OCI-LY7 (cell line): ENCODE measurements at regions not wholly inside any gene's neighbourhood (a gene's known extent, or its start where the extent isn't known, plus 50 kb on each side); places are given as distances from the start of the nearest gene placed in this dataset.

Source experiments
- BruUV-seq: library from RNA; stranded (reverse); fragments of 400-500 nt; replicated peaks from 2 replicates; lab custom pipeline; 2021; lab: Mats Ljungman, UMichigan
- CTCF ChIA-PET: fragments of 300-600 bp; sonication (Branson Sonifier 250); formaldehyde crosslinking; loops from one replicate; lab custom pipeline; 2022; ENCODE audit warnings: antibody characterized with exemption; ENCODE audit not compliant: unreplicated experiment; lab: Charles Lee
- POLR2A ChIA-PET: fragments of 300-600 bp; sonication (Branson Sonifier 250); formaldehyde crosslinking; loops from one replicate; lab custom pipeline; 2022; ENCODE audit warnings: antibody characterized with exemption; lab: Charles Lee
- DNase-seq: peaks from one replicate; pipeline ENCODE4 v3.0.0-alpha.2; 2015; ENCODE audit warnings: low spot score
- H2AFZ ChIP-seq: fragments of 200-600 bp; sonication (generic), shearing (Covaris generic); 2 replicates; pipeline ENCODE4 v1.6.1; 2014; ENCODE audit warnings: mild to moderate bottlenecking, antibody characterized with exemption, low read length, moderate library complexity
- H3K27ac ChIP-seq: fragments of 200-600 bp; sonication (generic); 2 replicates; pipeline ENCODE4 v1.5.1; 2014; ENCODE audit warnings: mixed run types, low read depth, mild to moderate bottlenecking, moderate library complexity, low read length, inconsistent platforms; ENCODE audit not compliant: poor library complexity, severe bottlenecking
- H3K36me3 ChIP-seq: fragments of 200-600 bp; sonication (generic); 2 replicates; pipeline ENCODE4 v1.6.1; 2014; ENCODE audit warnings: mild to moderate bottlenecking, antibody characterized with exemption, low read length, moderate library complexity, mixed read lengths; ENCODE audit not compliant: insufficient read depth
- H3K4me1 ChIP-seq: fragments of 200-600 bp; sonication (generic); 2 replicates; pipeline ENCODE4 v1.5.1; 2014; ENCODE audit warnings: mild to moderate bottlenecking, low read length; ENCODE audit not compliant: insufficient read depth, poor library complexity, severe bottlenecking
- H3K4me2 ChIP-seq: fragments of 200-600 bp; sonication (generic); 2 replicates; pipeline ENCODE4 v1.6.1; 2014; ENCODE audit warnings: mild to moderate bottlenecking, low read length
- H3K4me3 ChIP-seq: fragments of 200-600 bp; sonication (generic); 2 replicates; pipeline ENCODE4 v1.5.1; 2014; ENCODE audit warnings: mild to moderate bottlenecking, low read depth, low read length; ENCODE audit not compliant: poor library complexity, severe bottlenecking
- H3K79me2 ChIP-seq: fragments of 200-600 bp; sonication (generic); 2 replicates; pipeline ENCODE4 v1.6.1; 2016; ENCODE audit warnings: low read depth, mild to moderate bottlenecking, low read length, moderate library complexity, mixed read lengths; ENCODE audit not compliant: insufficient read depth
- H3K9me2 ChIP-seq: fragments of 200-600 bp; sonication (generic); 2 replicates; pipeline ENCODE4 v1.6.1; 2016; ENCODE audit warnings: mild to moderate bottlenecking, low read length, mixed read lengths; ENCODE audit not compliant: insufficient read depth
- H3K9me3 ChIP-seq: fragments of 200-600 bp; sonication (generic); 2 replicates; pipeline ENCODE4 v1.6.1; 2014; ENCODE audit warnings: mild to moderate bottlenecking, mixed run types, low read length, mixed read lengths
- H4K20me1 ChIP-seq: fragments of 200-600 bp; sonication (generic); 2 replicates; pipeline ENCODE4 v1.6.1; 2014; ENCODE audit warnings: mild to moderate bottlenecking, antibody characterized with exemption, low read length, moderate library complexity, mixed read lengths; ENCODE audit not compliant: insufficient read depth
- EZH2phosphoT487 ChIP-seq: fragments of 200-600 bp; sonication (generic); IDR thresholded peaks from 2 replicates; pipeline ENCODE4 v1.6.1; 2018; ENCODE audit warnings: low read depth, borderline replicate concordance, mild to moderate bottlenecking, mixed run types, antibody characterized with exemption, low read length, moderate library complexity, mixed read lengths
- intact Hi-C: fragments of 100-400 bp; cut with micrococcal nuclease; formaldehyde crosslinking; loops from one replicate; pipeline ENCODE4 v1.10.0; 2022; ENCODE audit not compliant: unreplicated experiment
- TF ChIP-seq, protein P1 (sequence below): fragments of 200-600 bp; sonication (generic); conservative IDR thresholded peaks from 2 replicates; pipeline ENCODE4 v1.5.1; 2014; ENCODE audit warnings: mild to moderate bottlenecking, antibody characterized with exemption, low read length, moderate library complexity, mixed read lengths

DNA sequence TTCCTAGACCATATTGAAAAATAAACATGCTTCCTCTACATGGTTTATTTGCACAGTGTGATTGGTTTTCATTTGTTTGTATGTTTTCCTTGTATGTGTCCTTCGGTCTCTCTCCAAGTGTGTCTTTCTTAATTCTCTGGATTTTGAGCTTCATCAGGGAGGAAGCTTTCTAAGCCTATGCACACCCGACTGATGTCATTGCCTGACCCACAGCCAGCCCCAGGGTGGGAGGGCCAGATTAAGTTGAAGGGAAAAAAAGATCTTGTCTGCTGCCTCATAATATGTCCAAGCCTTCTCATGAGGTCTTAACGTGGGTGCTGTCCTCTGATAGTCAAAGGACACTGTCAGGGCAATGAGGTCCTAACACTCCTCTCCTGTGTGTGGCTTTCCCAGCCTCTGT lies 115.2 kb downstream of the MARCHF4 start:
- Histone ChIP-seq H3K79me2 (no peaks in the 10 kb centered on the region), H3K9me2 (no peaks in the 10 kb centered on the region), H3K9me3 (no peaks in the 10 kb centered on the region), H4K20me1 (no peaks in the 10 kb centered on the region), H3K4me3 (no peak overlapping the region), H3K36me3 (no peaks in the 10 kb centered on the region), H3K4me1 (no peaks in the 10 kb centered on the region), H3K27ac (no peak overlapping the region), H2AFZ (no peak overlapping the region), H3K4me2 (no peak overlapping the region)
- no peak for DNase-seq
- intact Hi-C loops = no loop called here
- BruUV-seq = no TSS peak
- POLR2A ChIA-PET = no interaction called here
- CTCF ChIA-PET = no interaction called here
- no peak for TF ChIP-seq EZH2phosphoT487
- TF ChIP-seq, protein P1, sequence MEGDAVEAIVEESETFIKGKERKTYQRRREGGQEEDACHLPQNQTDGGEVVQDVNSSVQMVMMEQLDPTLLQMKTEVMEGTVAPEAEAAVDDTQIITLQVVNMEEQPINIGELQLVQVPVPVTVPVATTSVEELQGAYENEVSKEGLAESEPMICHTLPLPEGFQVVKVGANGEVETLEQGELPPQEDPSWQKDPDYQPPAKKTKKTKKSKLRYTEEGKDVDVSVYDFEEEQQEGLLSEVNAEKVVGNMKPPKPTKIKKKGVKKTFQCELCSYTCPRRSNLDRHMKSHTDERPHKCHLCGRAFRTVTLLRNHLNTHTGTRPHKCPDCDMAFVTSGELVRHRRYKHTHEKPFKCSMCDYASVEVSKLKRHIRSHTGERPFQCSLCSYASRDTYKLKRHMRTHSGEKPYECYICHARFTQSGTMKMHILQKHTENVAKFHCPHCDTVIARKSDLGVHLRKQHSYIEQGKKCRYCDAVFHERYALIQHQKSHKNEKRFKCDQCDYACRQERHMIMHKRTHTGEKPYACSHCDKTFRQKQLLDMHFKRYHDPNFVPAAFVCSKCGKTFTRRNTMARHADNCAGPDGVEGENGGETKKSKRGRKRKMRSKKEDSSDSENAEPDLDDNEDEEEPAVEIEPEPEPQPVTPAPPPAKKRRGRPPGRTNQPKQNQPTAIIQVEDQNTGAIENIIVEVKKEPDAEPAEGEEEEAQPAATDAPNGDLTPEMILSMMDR = no peak
